ENCODE measurements at regions not wholly inside any gene's neighbourhood (a gene's known extent, or its start where the extent isn't known, plus 50 kb on each side); places are given as distances from the start of the nearest gene placed in this dataset.

GRCh38 chr1:209367061-209367772 lies 216.3 kb upstream of the CAMK1G start (continued):
- no peak for TF ChIP-seq ZNF302 (tag by site-specific recombination; IDR thresholded peaks at IDR 0.05; ENCODE audit: low read depth)
- TF ChIP-seq MYNN (tag by site-specific recombination; IDR thresholded peaks at IDR 0.05; ENCODE audit: borderline replicate concordance), result no peak
- TF ChIP-seq KLF16 (tag by site-specific recombination; IDR thresholded peaks at IDR 0.05), result no peak
- no peak for TF ChIP-seq ZNF211 (tag by site-specific recombination; IDR thresholded peaks at IDR 0.05; ENCODE audit: low read depth)
- TF ChIP-seq ZNF350 (tag by site-specific recombination; IDR thresholded peaks at IDR 0.05), result no peak
- TF ChIP-seq ZNF133 (tag by site-specific recombination; IDR thresholded peaks at IDR 0.05), result no peak
- no peak for TF ChIP-seq ZNF132 (tag by site-specific recombination; IDR thresholded peaks at IDR 0.05; ENCODE audit: borderline replicate concordance)

GRCh38 chr1:209368864-209369598 lies 214.5 kb upstream of the CAMK1G start:
- Histone ChIP-seq H3K36me3 (ENCODE audit: control insufficient read depth in 2 of 2, insufficient read depth in 1 of 2, low read length in 2 of 2) (no peaks in the 10 kb centered on the region), H3K27ac (ENCODE audit: extremely low read depth, low read depth, low read length) (no peak overlapping the region), H3K4me3 (ENCODE audit: low read depth, low read length) (no peak overlapping the region), H3K9me3 (ENCODE audit: control insufficient read depth, insufficient read depth, low read depth, low read length) (no peaks in the 10 kb centered on the region), H3K4me1 (ENCODE audit: control insufficient read depth, insufficient read depth, low read length) (no peaks in the 10 kb centered on the region)
- ChIA-PET POLR2A (interaction anchor here (0.6 kb wide), 2 partner anchors 16 to 43 kb away, joined by 3 to 4 read pairs; no protein-coding TSS in a partner anchor), CTCF (interaction anchor here (0.5 to 4.4 kb wide), 3 partner anchors 15 to 1146 kb away, joined by 3 to 23 read pairs (median 8); no protein-coding TSS in a partner anchor)
- TF ChIP-seq ZNF555 (tag by site-specific recombination; conservative IDR thresholded peaks at IDR 0.05) (no peak), KLF10 (tag by site-specific recombination; IDR thresholded peaks at IDR 0.05) (no peak), ZNF155 (tag by site-specific recombination; IDR thresholded peaks at IDR 0.05) (no peak), ZNF670 (tag by site-specific recombination; IDR thresholded peaks at IDR 0.05; ENCODE audit: low read depth) (no peak), ZBTB1 (tag by site-specific recombination; IDR thresholded peaks at IDR 0.05) (no peak), ZNF843 (tag by site-specific recombination; IDR thresholded peaks at IDR 0.05) (no peak), ZBTB49 (tag by site-specific recombination; IDR thresholded peaks at IDR 0.05; ENCODE audit: low read depth) (no peak)
- TF ChIP-seq, protein P1, sequence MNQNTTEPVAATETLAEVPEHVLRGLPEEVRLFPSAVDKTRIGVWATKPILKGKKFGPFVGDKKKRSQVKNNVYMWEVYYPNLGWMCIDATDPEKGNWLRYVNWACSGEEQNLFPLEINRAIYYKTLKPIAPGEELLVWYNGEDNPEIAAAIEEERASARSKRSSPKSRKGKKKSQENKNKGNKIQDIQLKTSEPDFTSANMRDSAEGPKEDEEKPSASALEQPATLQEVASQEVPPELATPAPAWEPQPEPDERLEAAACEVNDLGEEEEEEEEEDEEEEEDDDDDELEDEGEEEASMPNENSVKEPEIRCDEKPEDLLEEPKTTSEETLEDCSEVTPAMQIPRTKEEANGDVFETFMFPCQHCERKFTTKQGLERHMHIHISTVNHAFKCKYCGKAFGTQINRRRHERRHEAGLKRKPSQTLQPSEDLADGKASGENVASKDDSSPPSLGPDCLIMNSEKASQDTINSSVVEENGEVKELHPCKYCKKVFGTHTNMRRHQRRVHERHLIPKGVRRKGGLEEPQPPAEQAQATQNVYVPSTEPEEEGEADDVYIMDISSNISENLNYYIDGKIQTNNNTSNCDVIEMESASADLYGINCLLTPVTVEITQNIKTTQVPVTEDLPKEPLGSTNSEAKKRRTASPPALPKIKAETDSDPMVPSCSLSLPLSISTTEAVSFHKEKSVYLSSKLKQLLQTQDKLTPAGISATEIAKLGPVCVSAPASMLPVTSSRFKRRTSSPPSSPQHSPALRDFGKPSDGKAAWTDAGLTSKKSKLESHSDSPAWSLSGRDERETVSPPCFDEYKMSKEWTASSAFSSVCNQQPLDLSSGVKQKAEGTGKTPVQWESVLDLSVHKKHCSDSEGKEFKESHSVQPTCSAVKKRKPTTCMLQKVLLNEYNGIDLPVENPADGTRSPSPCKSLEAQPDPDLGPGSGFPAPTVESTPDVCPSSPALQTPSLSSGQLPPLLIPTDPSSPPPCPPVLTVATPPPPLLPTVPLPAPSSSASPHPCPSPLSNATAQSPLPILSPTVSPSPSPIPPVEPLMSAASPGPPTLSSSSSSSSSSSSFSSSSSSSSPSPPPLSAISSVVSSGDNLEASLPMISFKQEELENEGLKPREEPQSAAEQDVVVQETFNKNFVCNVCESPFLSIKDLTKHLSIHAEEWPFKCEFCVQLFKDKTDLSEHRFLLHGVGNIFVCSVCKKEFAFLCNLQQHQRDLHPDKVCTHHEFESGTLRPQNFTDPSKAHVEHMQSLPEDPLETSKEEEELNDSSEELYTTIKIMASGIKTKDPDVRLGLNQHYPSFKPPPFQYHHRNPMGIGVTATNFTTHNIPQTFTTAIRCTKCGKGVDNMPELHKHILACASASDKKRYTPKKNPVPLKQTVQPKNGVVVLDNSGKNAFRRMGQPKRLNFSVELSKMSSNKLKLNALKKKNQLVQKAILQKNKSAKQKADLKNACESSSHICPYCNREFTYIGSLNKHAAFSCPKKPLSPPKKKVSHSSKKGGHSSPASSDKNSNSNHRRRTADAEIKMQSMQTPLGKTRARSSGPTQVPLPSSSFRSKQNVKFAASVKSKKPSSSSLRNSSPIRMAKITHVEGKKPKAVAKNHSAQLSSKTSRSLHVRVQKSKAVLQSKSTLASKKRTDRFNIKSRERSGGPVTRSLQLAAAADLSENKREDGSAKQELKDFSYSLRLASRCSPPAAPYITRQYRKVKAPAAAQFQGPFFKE (tag by site-specific recombination; IDR thresholded peaks at IDR 0.05; ENCODE audit: borderline replicate concordance), result no peak
